HepG2 (cell line): ENCODE measurements at regions not wholly inside any gene's neighbourhood (a gene's known extent, or its start where the extent isn't known, plus 50 kb on each side); places are given as distances from the start of the nearest gene placed in this dataset.

Experiments used
- ATAC-seq: fragments of 200-7000 bp; cut with Tn5 transposase; 3 replicates; pipeline ENCODE4 v1.9.1; 2020; ENCODE audit warnings: mild to moderate bottlenecking, moderate library complexity
- BruUV-seq: library from RNA; stranded (reverse); fragments of 400-500 nt; replicated peaks from 2 replicates; lab custom pipeline; 2021; lab: Mats Ljungman, UMichigan
- CTCF ChIA-PET: fragments of 300-600 bp; formaldehyde crosslinking; extraction: SDS; loops from one replicate; lab custom pipeline; 2021; ENCODE audit warnings: low total read pairs, inconsistent platforms, low intra/inter-chr PET ratio; lab: Yijun Ruan, JAX
- POLR2A ChIA-PET: fragments of 350-600 bp; sonication (Branson Sonifier 250); formaldehyde crosslinking; loops from one replicate; lab custom pipeline; 2020; ENCODE audit warnings: antibody characterized with exemption, inconsistent platforms; lab: Yijun Ruan, JAX
- DNase-seq: peaks from one replicate; pipeline ENCODE4 v3.0.0-alpha.2; 2015; ENCODE audit warnings: low spot score
- FAIRE-seq: peaks from 3 replicates; lab custom pipeline; 2011; peaks lifted over from hg19 to GRCh38; lab: Jason Lieb, UNC
- H2AFZ ChIP-seq: one replicate; pipeline ENCODE4 v1.6.1; 2011; ENCODE audit warnings: low read length, inconsistent platforms
- H3K27ac ChIP-seq: fragments of 300-600 bp; 3 replicates; pipeline ENCODE4 v1.8.0; 2011; ENCODE audit warnings: mixed run types, mild to moderate bottlenecking, mixed read lengths, low read length, inconsistent platforms; ENCODE audit not compliant: insufficient read depth; ENCODE audit errors: extremely low read length
- H3K27me3 ChIP-seq, 2 experiments: fragments of 200-600 bp in 1 of 2; 2 replicates in 1 of 2; 3 replicates in 1 of 2; pipeline versions ENCODE4 v1.6.0 to v1.8.0; 2011; ENCODE audit warnings: low read length in 2 of 2, mild to moderate bottlenecking in 2 of 2, moderate library complexity in 2 of 2, inconsistent platforms in 1 of 2; ENCODE audit not compliant: insufficient read depth in 2 of 2, control insufficient read depth in 1 of 2
- H3K36me3 ChIP-seq, 2 experiments: fragments of 200-600 bp in 1 of 2; replicated peaks in 1 of 2; 2 replicates in 1 of 2; 3 replicates in 1 of 2; pipeline versions ENCODE4 v1.5.1 to v1.8.0; 2011; ENCODE audit warnings: low read length in 2 of 2, inconsistent platforms in 1 of 2; ENCODE audit not compliant: insufficient read depth in 2 of 2, control insufficient read depth in 1 of 2
- H3K4me1 ChIP-seq: 2 replicates; pipeline ENCODE4 v1.5.1; 2012; ENCODE audit warnings: low read length, inconsistent platforms; ENCODE audit not compliant: insufficient read depth
- H3K4me2 ChIP-seq: 2 replicates; pipeline ENCODE4 v1.6.0; 2011; ENCODE audit warnings: low read depth, low read length, inconsistent platforms
- H3K4me3 ChIP-seq, 3 experiments: fragments of 200-600 bp in 1 of 3; sonication (generic), shearing (Covaris generic) in 1 of 3; replicated peaks in 1 of 3; 2 replicates each; pipeline ENCODE4 v1.5.1; 2011 to 2016; ENCODE audit warnings: low read length in 3 of 3, inconsistent platforms in 2 of 3, low read depth in 2 of 3, mild to moderate bottlenecking in 2 of 3, control low read depth in 1 of 3, mixed read lengths in 1 of 3; ENCODE audit not compliant: insufficient read depth in 1 of 3
- H3K79me2 ChIP-seq: one replicate; pipeline ENCODE4 v1.6.1; 2011; ENCODE audit warnings: low read length, inconsistent platforms; ENCODE audit not compliant: insufficient read depth
- H3K9ac ChIP-seq: 2 replicates; pipeline ENCODE4 v1.6.0; 2011; ENCODE audit warnings: mild to moderate bottlenecking, low read depth, low read length, inconsistent platforms; ENCODE audit not compliant: insufficient read depth
- H3K9me3 ChIP-seq: 2 replicates; pipeline ENCODE4 v1.5.1; 2012; ENCODE audit warnings: mild to moderate bottlenecking, low read length
- H4K20me1 ChIP-seq: 2 replicates; pipeline ENCODE4 v1.6.0; 2011; ENCODE audit warnings: inconsistent platforms, mild to moderate bottlenecking, low read length, moderate library complexity; ENCODE audit not compliant: insufficient read depth
- ARHGAP35 ChIP-seq: sonication (generic); formaldehyde crosslinking; IDR thresholded peaks from 2 replicates; pipeline ENCODE4 v1.9.0; 2022; ENCODE audit warnings: mild to moderate bottlenecking, inconsistent platforms, moderate library complexity, missing genetic modification reagents, borderline replicate concordance
- CHCHD3 ChIP-seq: sonication (generic); formaldehyde crosslinking; IDR thresholded peaks from 2 replicates; pipeline ENCODE4 v1.8.0; 2022; ENCODE audit warnings: mild to moderate bottlenecking, missing genetic modification reagents, moderate library complexity
- FOSL2 ChIP-seq: sonication (generic); formaldehyde crosslinking; IDR thresholded peaks from 2 replicates; pipeline ENCODE4 v1.4.0; 2020; ENCODE audit warnings: missing genetic modification reagents
- RBM22 ChIP-seq: fragments of 200-400 bp; formaldehyde crosslinking; optimal IDR thresholded peaks from 2 replicates; pipeline ENCODE3; 2017; ENCODE audit warnings: mild to moderate bottlenecking, low read length, moderate library complexity
- SP140L ChIP-seq: sonication (generic); formaldehyde crosslinking; IDR thresholded peaks from 2 replicates; pipeline ENCODE4 v1.4.0; 2020; ENCODE audit warnings: missing genetic modification reagents, borderline replicate concordance
- THAP8 ChIP-seq: sonication (generic); formaldehyde crosslinking; IDR thresholded peaks from 2 replicates; pipeline ENCODE4 v1.5.1; 2020; ENCODE audit warnings: missing genetic modification reagents, mild to moderate bottlenecking, borderline replicate concordance
- ZMYM2 ChIP-seq: sonication (generic); formaldehyde crosslinking; IDR thresholded peaks from 2 replicates; pipeline ENCODE4 v1.8.0; 2022; ENCODE audit warnings: mild to moderate bottlenecking, missing genetic modification reagents
- ZNF546 ChIP-seq: sonication (generic); formaldehyde crosslinking; conservative IDR thresholded peaks from 2 replicates; pipeline ENCODE4 v1.8.1; 2023; ENCODE audit warnings: mild to moderate bottlenecking, missing genetic modification reagents
- ZNF562 ChIP-seq: sonication (generic); formaldehyde crosslinking; IDR thresholded peaks from 2 replicates; pipeline ENCODE4 v1.8.0; 2022; ENCODE audit warnings: missing genetic modification reagents, borderline replicate concordance
- ZNF777 ChIP-seq: sonication (generic); formaldehyde crosslinking; IDR thresholded peaks from 2 replicates; pipeline ENCODE4 v1.4.0; 2020; ENCODE audit warnings: missing genetic modification reagents
- ZNF850 ChIP-seq: sonication (generic); formaldehyde crosslinking; conservative IDR thresholded peaks from 2 replicates; pipeline ENCODE4 v1.9.0; 2021; ENCODE audit warnings: mild to moderate bottlenecking, missing genetic modification reagents
- WGBS: methylation state at CpG from one replicate; pipeline ENCODE4 v1.1.6; 2017; ENCODE audit warnings: low lambda C conversion rate; 5-methylcytosine and 5-hydroxymethylcytosine counted together
- in situ Hi-C: cut with HindIII; loops from 2 replicates; pipeline ENCODE4 v1.10.0; 2017; ENCODE audit warnings: low pct_unique_long_range_greater_than_20kb; ENCODE audit not compliant: extremely low pct_ligation_motif_present
- intact Hi-C: fragments of 100-400 bp; cut with micrococcal nuclease; formaldehyde crosslinking; loops from one replicate; pipeline ENCODE4 v1.10.0; 2022; ENCODE audit not compliant: unreplicated experiment
- TF ChIP-seq, protein P1 (sequence below): IDR thresholded peaks from 2 replicates; pipeline ENCODE4 v1.6.1; 2018; ENCODE audit warnings: missing genetic modification reagents
- TF ChIP-seq, protein P2 (sequence below): IDR thresholded peaks from 2 replicates; pipeline ENCODE4 v1.6.1; 2012; ENCODE audit warnings: inconsistent platforms
- TF ChIP-seq, protein P3 (sequence below): sonication (generic); formaldehyde crosslinking; IDR thresholded peaks from 2 replicates; pipeline ENCODE4 v1.5.0; 2020; ENCODE audit warnings: missing genetic modification reagents
- TF ChIP-seq, protein P4 (sequence below): sonication (generic); formaldehyde crosslinking; IDR thresholded peaks from 2 replicates; pipeline ENCODE4 v1.4.0; 2020; ENCODE audit warnings: missing genetic modification reagents
- TF ChIP-seq, protein P5 (sequence below): sonication (generic); formaldehyde crosslinking; IDR thresholded peaks from 2 replicates; pipeline ENCODE4 v1.5.0; 2020; ENCODE audit warnings: missing genetic modification reagents

- in situ Hi-C loops (no loop called here), intact Hi-C loops (no loop called here)
- H3K9ac ChIP-seq, result no peak overlapping the region
- H3K4me1 ChIP-seq, result no peaks in the 10 kb centered on the region
- no peaks in the 10 kb centered on the region for H3K36me3 ChIP-seq
- no peak overlapping the region for H3K4me2 ChIP-seq
- H3K4me3 ChIP-seq, result no peak overlapping the region
- no peak overlapping the region for H3K27ac ChIP-seq
- H4K20me1 ChIP-seq, result no peaks in the 10 kb centered on the region
- WGBS, result 27% methylated on average over 7 of the region's 7 CpGs
- FAIRE-seq, result no peak
- BruUV-seq, result no TSS peak
- TF ChIP-seq, protein P1, sequence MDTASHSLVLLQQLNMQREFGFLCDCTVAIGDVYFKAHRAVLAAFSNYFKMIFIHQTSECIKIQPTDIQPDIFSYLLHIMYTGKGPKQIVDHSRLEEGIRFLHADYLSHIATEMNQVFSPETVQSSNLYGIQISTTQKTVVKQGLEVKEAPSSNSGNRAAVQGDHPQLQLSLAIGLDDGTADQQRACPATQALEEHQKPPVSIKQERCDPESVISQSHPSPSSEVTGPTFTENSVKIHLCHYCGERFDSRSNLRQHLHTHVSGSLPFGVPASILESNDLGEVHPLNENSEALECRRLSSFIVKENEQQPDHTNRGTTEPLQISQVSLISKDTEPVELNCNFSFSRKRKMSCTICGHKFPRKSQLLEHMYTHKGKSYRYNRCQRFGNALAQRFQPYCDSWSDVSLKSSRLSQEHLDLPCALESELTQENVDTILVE (CRISPR knock-in tag), result no peak
- TF ChIP-seq ZNF546 (CRISPR knock-in tag), result no peak
- no peak for TF ChIP-seq CHCHD3 (CRISPR knock-in tag)
- TF ChIP-seq, protein P2, sequence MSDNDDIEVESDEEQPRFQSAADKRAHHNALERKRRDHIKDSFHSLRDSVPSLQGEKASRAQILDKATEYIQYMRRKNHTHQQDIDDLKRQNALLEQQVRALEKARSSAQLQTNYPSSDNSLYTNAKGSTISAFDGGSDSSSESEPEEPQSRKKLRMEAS, result no peak
- no peak for TF ChIP-seq SP140L (CRISPR knock-in tag)
- no peak for TF ChIP-seq THAP8 (CRISPR knock-in tag)
- TF ChIP-seq ARHGAP35 (CRISPR knock-in tag), result no peak
- TF ChIP-seq, protein P3, sequence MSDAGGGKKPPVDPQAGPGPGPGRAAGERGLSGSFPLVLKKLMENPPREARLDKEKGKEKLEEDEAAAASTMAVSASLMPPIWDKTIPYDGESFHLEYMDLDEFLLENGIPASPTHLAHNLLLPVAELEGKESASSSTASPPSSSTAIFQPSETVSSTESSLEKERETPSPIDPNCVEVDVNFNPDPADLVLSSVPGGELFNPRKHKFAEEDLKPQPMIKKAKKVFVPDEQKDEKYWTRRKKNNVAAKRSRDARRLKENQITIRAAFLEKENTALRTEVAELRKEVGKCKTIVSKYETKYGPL (CRISPR knock-in tag), result no peak
- no peak for TF ChIP-seq ZMYM2 (CRISPR knock-in tag)
- TF ChIP-seq FOSL2 (CRISPR knock-in tag), result no peak
- TF ChIP-seq ZNF850 (CRISPR knock-in tag), result no peak
- TF ChIP-seq ZNF777 (CRISPR knock-in tag), result no peak
- TF ChIP-seq RBM22, result no peak
- TF ChIP-seq, protein P4, sequence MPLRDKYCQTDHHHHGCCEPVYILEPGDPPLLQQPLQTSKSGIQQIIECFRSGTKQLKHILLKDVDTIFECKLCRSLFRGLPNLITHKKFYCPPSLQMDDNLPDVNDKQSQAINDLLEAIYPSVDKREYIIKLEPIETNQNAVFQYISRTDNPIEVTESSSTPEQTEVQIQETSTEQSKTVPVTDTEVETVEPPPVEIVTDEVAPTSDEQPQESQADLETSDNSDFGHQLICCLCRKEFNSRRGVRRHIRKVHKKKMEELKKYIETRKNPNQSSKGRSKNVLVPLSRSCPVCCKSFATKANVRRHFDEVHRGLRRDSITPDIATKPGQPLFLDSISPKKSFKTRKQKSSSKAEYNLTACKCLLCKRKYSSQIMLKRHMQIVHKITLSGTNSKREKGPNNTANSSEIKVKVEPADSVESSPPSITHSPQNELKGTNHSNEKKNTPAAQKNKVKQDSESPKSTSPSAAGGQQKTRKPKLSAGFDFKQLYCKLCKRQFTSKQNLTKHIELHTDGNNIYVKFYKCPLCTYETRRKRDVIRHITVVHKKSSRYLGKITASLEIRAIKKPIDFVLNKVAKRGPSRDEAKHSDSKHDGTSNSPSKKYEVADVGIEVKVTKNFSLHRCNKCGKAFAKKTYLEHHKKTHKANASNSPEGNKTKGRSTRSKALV, result no peak
- TF ChIP-seq, protein P5, sequence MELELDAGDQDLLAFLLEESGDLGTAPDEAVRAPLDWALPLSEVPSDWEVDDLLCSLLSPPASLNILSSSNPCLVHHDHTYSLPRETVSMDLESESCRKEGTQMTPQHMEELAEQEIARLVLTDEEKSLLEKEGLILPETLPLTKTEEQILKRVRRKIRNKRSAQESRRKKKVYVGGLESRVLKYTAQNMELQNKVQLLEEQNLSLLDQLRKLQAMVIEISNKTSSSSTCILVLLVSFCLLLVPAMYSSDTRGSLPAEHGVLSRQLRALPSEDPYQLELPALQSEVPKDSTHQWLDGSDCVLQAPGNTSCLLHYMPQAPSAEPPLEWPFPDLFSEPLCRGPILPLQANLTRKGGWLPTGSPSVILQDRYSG (CRISPR knock-in tag), result no peak
- no peak for TF ChIP-seq ZNF562 (CRISPR knock-in tag)
- H3K9me3 ChIP-seq, result no peaks in the 10 kb centered on the region
- no peak overlapping the region for H2AFZ ChIP-seq
- no peak for DNase-seq
- CTCF ChIA-PET, result no interaction called here
- POLR2A ChIA-PET, result no interaction called here
- peaks cover 0 to 13% of the 10 kb centered on the region in 2 experiments; a peak in 1 of 5 replicates for H3K27me3 ChIP-seq
- no peaks in the 10 kb centered on the region for H3K79me2 ChIP-seq
- ATAC-seq, result no peak
Observed at GRCh38 chr9:88308831-88309560, 79.2 kb upstream of the SPIN1 start.
